HepG2 (cell line): ENCODE measurements at regions not wholly inside any gene's neighbourhood (a gene's known extent, or its start where the extent isn't known, plus 50 kb on each side); places are given as distances from the start of the nearest gene placed in this dataset.

Experiments
- ETV5 ChIP-seq: IDR thresholded peaks from 2 replicates; pipeline ENCODE4 v1.6.1; 2018; ENCODE audit warnings: missing biosample characterization, missing genetic modification reagents, inconsistent platforms, borderline replicate concordance
- HDAC2 ChIP-seq: sonication (generic); formaldehyde crosslinking; IDR thresholded peaks from 2 replicates; pipeline ENCODE4 v1.4.0; 2020; ENCODE audit warnings: missing genetic modification reagents
- MTA3 ChIP-seq: sonication (generic); formaldehyde crosslinking; IDR thresholded peaks from 2 replicates; pipeline ENCODE4 v1.4.0; 2020; ENCODE audit warnings: missing genetic modification reagents
- NFYC ChIP-seq: IDR thresholded peaks from 2 replicates; pipeline ENCODE4 v1.6.1; 2016; ENCODE audit warnings: missing genetic modification reagents, missing compliant biosample characterization
- POLR2G ChIP-seq: fragments of 200-400 bp; formaldehyde crosslinking; IDR thresholded peaks from 2 replicates; pipeline ENCODE4 v1.6.1; 2018; ENCODE audit warnings: mild to moderate bottlenecking, low read depth, low read length, moderate library complexity
- RBM22 ChIP-seq: fragments of 200-400 bp; formaldehyde crosslinking; optimal IDR thresholded peaks from 2 replicates; pipeline ENCODE3; 2017; ENCODE audit warnings: mild to moderate bottlenecking, low read length, moderate library complexity
- SMARCC2 ChIP-seq: fragments of 450-650 bp; IDR thresholded peaks from 2 replicates; pipeline ENCODE4 v1.6.1; 2017; ENCODE audit warnings: antibody characterized with exemption, mild to moderate bottlenecking
- ZNF10 ChIP-seq: sonication (generic); formaldehyde crosslinking; IDR thresholded peaks from 2 replicates; pipeline ENCODE4 v1.4.0; 2020; ENCODE audit warnings: mild to moderate bottlenecking, low read depth, missing genetic modification reagents, borderline replicate concordance
- ZNF446 ChIP-seq: sonication (generic); formaldehyde crosslinking; IDR thresholded peaks from 2 replicates; pipeline ENCODE4 v1.5.0; 2020; ENCODE audit warnings: mild to moderate bottlenecking, missing genetic modification reagents
- ZNF557 ChIP-seq: sonication (generic); formaldehyde crosslinking; IDR thresholded peaks from 2 replicates; pipeline ENCODE4 v1.4.0; 2020; ENCODE audit warnings: missing genetic modification reagents
- ZNF598 ChIP-seq: sonication (generic); formaldehyde crosslinking; IDR thresholded peaks from 2 replicates; pipeline ENCODE4 v1.5.1; 2020; ENCODE audit warnings: mild to moderate bottlenecking, missing genetic modification reagents, borderline replicate concordance
- TF ChIP-seq, protein P1 (sequence below): sonication (generic); formaldehyde crosslinking; IDR thresholded peaks from 2 replicates; pipeline ENCODE4 v1.5.0; 2020; ENCODE audit warnings: mild to moderate bottlenecking, missing genetic modification reagents
- TF ChIP-seq, protein P2 (sequence below): sonication (generic); formaldehyde crosslinking; IDR thresholded peaks from 2 replicates; pipeline ENCODE4 v1.8.1; 2023; ENCODE audit warnings: mild to moderate bottlenecking, missing genetic modification reagents, borderline replicate concordance
- TF ChIP-seq, protein P3 (sequence below): sonication (generic); formaldehyde crosslinking; IDR thresholded peaks from 2 replicates; pipeline ENCODE4 v1.9.0; 2021; ENCODE audit warnings: mild to moderate bottlenecking, missing genetic modification reagents
- TF ChIP-seq, protein P4 (sequence below): sonication (generic); formaldehyde crosslinking; IDR thresholded peaks from 2 replicates; pipeline ENCODE4 v1.4.0; 2020; ENCODE audit warnings: mild to moderate bottlenecking, missing genetic modification reagents, borderline replicate concordance
- TF ChIP-seq, protein P5 (sequence below), 2 experiments: fragments of 450-650 bp in 1 of 2; sonication (generic) in 1 of 2; formaldehyde crosslinking; IDR thresholded peaks; 2 replicates each; pipeline versions ENCODE4 v1.5.0 to v1.8.0; 2020 to 2022; ENCODE audit warnings: mild to moderate bottlenecking in 1 of 2, missing genetic modification reagents in 1 of 2

DNA sequence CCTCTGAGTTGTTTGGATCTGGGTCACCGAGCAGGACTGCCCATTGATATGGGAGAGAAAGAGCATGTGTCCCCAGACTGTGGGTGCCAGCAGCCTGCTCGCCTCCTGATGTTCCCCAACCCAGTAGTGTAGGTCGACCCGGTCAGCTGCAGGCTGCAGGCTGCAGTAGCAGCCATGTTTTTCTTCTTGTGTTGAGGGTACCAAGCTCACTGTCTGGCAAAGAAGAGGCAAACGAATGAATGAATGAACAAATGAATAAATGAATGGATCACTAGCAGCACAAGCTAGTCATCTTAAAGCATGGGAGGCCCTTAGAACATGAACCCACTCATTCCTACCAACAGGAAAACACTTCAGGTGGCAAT is 293.2 kb downstream of the SOX9 start (continued):
- TF ChIP-seq, protein P1, sequence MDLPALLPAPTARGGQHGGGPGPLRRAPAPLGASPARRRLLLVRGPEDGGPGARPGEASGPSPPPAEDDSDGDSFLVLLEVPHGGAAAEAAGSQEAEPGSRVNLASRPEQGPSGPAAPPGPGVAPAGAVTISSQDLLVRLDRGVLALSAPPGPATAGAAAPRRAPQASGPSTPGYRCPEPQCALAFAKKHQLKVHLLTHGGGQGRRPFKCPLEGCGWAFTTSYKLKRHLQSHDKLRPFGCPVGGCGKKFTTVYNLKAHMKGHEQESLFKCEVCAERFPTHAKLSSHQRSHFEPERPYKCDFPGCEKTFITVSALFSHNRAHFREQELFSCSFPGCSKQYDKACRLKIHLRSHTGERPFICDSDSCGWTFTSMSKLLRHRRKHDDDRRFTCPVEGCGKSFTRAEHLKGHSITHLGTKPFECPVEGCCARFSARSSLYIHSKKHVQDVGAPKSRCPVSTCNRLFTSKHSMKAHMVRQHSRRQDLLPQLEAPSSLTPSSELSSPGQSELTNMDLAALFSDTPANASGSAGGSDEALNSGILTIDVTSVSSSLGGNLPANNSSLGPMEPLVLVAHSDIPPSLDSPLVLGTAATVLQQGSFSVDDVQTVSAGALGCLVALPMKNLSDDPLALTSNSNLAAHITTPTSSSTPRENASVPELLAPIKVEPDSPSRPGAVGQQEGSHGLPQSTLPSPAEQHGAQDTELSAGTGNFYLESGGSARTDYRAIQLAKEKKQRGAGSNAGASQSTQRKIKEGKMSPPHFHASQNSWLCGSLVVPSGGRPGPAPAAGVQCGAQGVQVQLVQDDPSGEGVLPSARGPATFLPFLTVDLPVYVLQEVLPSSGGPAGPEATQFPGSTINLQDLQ (CRISPR knock-in tag) = no peak
- no peak for TF ChIP-seq SMARCC2
- TF ChIP-seq POLR2G = peak; percentile 5; the same call in 1 of the 2 replicates
- TF ChIP-seq MTA3 (CRISPR knock-in tag) = no peak
- TF ChIP-seq, protein P2, sequence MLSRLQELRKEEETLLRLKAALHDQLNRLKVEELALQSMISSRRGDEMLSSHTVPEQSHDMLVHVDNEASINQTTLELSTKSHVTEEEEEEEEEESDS (CRISPR knock-in tag) = no peak
- TF ChIP-seq HDAC2 = no peak
- no peak for TF ChIP-seq ZNF446 (CRISPR knock-in tag)
- peak; percentile 69 for TF ChIP-seq RBM22
- TF ChIP-seq ZNF598 (CRISPR knock-in tag) = no peak
- TF ChIP-seq, protein P3, sequence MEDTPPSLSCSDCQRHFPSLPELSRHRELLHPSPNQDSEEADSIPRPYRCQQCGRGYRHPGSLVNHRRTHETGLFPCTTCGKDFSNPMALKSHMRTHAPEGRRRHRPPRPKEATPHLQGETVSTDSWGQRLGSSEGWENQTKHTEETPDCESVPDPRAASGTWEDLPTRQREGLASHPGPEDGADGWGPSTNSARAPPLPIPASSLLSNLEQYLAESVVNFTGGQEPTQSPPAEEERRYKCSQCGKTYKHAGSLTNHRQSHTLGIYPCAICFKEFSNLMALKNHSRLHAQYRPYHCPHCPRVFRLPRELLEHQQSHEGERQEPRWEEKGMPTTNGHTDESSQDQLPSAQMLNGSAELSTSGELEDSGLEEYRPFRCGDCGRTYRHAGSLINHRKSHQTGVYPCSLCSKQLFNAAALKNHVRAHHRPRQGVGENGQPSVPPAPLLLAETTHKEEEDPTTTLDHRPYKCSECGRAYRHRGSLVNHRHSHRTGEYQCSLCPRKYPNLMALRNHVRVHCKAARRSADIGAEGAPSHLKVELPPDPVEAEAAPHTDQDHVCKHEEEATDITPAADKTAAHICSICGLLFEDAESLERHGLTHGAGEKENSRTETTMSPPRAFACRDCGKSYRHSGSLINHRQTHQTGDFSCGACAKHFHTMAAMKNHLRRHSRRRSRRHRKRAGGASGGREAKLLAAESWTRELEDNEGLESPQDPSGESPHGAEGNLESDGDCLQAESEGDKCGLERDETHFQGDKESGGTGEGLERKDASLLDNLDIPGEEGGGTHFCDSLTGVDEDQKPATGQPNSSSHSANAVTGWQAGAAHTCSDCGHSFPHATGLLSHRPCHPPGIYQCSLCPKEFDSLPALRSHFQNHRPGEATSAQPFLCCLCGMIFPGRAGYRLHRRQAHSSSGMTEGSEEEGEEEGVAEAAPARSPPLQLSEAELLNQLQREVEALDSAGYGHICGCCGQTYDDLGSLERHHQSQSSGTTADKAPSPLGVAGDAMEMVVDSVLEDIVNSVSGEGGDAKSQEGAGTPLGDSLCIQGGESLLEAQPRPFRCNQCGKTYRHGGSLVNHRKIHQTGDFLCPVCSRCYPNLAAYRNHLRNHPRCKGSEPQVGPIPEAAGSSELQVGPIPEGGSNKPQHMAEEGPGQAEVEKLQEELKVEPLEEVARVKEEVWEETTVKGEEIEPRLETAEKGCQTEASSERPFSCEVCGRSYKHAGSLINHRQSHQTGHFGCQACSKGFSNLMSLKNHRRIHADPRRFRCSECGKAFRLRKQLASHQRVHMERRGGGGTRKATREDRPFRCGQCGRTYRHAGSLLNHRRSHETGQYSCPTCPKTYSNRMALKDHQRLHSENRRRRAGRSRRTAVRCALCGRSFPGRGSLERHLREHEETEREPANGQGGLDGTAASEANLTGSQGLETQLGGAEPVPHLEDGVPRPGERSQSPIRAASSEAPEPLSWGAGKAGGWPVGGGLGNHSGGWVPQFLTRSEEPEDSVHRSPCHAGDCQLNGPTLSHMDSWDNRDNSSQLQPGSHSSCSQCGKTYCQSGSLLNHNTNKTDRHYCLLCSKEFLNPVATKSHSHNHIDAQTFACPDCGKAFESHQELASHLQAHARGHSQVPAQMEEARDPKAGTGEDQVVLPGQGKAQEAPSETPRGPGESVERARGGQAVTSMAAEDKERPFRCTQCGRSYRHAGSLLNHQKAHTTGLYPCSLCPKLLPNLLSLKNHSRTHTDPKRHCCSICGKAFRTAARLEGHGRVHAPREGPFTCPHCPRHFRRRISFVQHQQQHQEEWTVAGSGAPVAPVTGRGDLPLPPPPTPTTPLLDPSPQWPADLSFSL (CRISPR knock-in tag) = no peak
- TF ChIP-seq, protein P4, sequence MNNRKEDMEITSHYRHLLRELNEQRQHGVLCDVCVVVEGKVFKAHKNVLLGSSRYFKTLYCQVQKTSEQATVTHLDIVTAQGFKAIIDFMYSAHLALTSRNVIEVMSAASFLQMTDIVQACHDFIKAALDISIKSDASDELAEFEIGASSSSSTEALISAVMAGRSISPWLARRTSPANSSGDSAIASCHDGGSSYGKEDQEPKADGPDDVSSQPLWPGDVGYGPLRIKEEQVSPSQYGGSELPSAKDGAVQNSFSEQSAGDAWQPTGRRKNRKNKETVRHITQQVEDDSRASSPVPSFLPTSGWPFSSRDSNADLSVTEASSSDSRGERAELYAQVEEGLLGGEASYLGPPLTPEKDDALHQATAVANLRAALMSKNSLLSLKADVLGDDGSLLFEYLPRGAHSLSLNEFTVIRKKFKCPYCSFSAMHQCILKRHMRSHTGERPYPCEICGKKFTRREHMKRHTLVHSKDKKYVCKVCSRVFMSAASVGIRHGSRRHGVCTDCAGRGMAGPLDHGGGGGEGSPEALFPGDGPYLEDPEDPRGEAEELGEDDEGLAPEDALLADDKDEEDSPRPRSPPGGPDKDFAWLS (CRISPR knock-in tag) = no peak
- TF ChIP-seq ETV5 (CRISPR knock-in tag) = no peak
- TF ChIP-seq ZNF10 (CRISPR knock-in tag) = no peak
- TF ChIP-seq, protein P5, sequence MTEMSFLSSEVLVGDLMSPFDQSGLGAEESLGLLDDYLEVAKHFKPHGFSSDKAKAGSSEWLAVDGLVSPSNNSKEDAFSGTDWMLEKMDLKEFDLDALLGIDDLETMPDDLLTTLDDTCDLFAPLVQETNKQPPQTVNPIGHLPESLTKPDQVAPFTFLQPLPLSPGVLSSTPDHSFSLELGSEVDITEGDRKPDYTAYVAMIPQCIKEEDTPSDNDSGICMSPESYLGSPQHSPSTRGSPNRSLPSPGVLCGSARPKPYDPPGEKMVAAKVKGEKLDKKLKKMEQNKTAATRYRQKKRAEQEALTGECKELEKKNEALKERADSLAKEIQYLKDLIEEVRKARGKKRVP (CRISPR knock-in tag; IDR thresholded peaks at IDR 0.05) = no peak
- no peak for TF ChIP-seq NFYC (CRISPR knock-in tag)
- TF ChIP-seq ZNF557 (CRISPR knock-in tag) = 0 out of 2 replicates have a peak, but pooled peaks have one; percentile 23
